Prostate gland (tissue), 2 donors: ENCODE measurements at regions not wholly inside any gene's neighbourhood (a gene's known extent, or its start where the extent isn't known, plus 50 kb on each side); places are given as distances from the start of the nearest gene placed in this dataset.
A peak's percentile ranks its signal among the peaks of the same experiment; 100 is the strongest.

ENCODE experiments used
- DNase-seq: peaks from one replicate; pipeline ENCODE4 v3.0.0-alpha.2; 2019; ENCODE audit warnings: low spot score
- H3K27ac ChIP-seq, 2 donors: fragments of 200-600 bp; sonication (generic); 2 replicates each; pipeline ENCODE4 v1.5.1; 2017 to 2019
- H3K27me3 ChIP-seq: fragments of 200-600 bp; sonication (generic); replicated peaks from 2 replicates; pipeline ENCODE4 v1.5.1; 2019; ENCODE audit not compliant: insufficient read depth
- H3K36me3 ChIP-seq, 2 donors: fragments of 200-600 bp; sonication (generic); 1 replicate in 1 of 2; 2 replicates in 1 of 2; pipeline versions ENCODE4 v1.5.1 to v1.8.1; 2017 to 2019
- H3K4me1 ChIP-seq: fragments of 200-600 bp; sonication (generic); replicated peaks from 2 replicates; pipeline ENCODE4 v1.5.1; 2019
- H3K4me3 ChIP-seq, 2 donors: fragments of 200-600 bp; sonication (generic); 2 replicates each; pipeline ENCODE4 v1.5.1; 2017 to 2019
- H3K9me3 ChIP-seq: fragments of 200-600 bp; sonication (generic); 2 replicates; pipeline ENCODE4 v1.5.1; 2017
- POLR2A ChIP-seq: fragments of 450-650 bp; IDR thresholded peaks from one replicate; pipeline ENCODE4 v1.6.1; 2016; ENCODE audit warnings: antibody characterized with exemption, mild to moderate bottlenecking
- POLR2AphosphoS5 ChIP-seq: sonication (generic); formaldehyde crosslinking; IDR thresholded peaks from one replicate; pipeline ENCODE4 v1.6.1; 2017; ENCODE audit warnings: antibody characterized with exemption
- WGBS: methylation state at CpG from one replicate; pipeline ENCODE4 v1.1.5; 2018; 5-methylcytosine and 5-hydroxymethylcytosine counted together
- intact Hi-C: fragments of 100-400 bp; cut with DNase I; formaldehyde crosslinking; loops from one replicate; pipeline ENCODE4 v1.14.2; 2022
- TF ChIP-seq, protein P1 (sequence below), 4 experiments: fragments of 200-600 bp in 2 of 4; fragments of 450-650 bp in 2 of 4; sonication (generic) in 2 of 4; IDR thresholded peaks; 1 replicate in 3 of 4; 2 replicates in 1 of 4; pipeline ENCODE4 v1.5.1; 2016 to 2019; ENCODE audit warnings: antibody characterized with exemption in 4 of 4, mild to moderate bottlenecking in 2 of 4, moderate library complexity in 2 of 4

DNA sequence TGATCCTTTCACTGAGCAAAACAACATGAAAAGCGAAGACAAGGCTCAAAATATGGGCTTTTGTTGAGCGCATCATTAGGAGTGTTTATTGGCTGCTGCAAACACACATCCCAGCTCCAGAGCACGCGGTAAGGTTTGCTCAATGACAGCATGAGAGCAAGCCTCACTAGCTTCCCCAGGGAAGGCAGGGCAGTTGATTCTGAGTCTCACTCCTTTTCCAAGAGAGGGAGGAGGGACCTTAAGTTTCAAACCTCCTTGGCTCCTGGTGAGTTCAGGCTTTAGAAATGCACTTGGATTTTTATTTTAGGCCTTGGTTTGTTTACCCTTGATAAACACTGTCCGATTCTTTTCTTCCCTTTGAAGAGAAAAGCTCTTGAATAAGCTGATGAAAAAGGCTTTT, 69.1 kb upstream of the CACNA2D3 start:
- intact Hi-C loops: no loop called here
- DNase-seq: no peak
- 26% methylated on average over 5 of the region's 5 CpGs for WGBS
- H3K36me3 ChIP-seq: no peaks in the 10 kb centered on the region
- H3K9me3 ChIP-seq: no peaks in the 10 kb centered on the region
- TF ChIP-seq, protein P1, sequence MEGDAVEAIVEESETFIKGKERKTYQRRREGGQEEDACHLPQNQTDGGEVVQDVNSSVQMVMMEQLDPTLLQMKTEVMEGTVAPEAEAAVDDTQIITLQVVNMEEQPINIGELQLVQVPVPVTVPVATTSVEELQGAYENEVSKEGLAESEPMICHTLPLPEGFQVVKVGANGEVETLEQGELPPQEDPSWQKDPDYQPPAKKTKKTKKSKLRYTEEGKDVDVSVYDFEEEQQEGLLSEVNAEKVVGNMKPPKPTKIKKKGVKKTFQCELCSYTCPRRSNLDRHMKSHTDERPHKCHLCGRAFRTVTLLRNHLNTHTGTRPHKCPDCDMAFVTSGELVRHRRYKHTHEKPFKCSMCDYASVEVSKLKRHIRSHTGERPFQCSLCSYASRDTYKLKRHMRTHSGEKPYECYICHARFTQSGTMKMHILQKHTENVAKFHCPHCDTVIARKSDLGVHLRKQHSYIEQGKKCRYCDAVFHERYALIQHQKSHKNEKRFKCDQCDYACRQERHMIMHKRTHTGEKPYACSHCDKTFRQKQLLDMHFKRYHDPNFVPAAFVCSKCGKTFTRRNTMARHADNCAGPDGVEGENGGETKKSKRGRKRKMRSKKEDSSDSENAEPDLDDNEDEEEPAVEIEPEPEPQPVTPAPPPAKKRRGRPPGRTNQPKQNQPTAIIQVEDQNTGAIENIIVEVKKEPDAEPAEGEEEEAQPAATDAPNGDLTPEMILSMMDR (IDR thresholded peaks at IDR 0.05): no peak
- peak; percentile 11 for TF ChIP-seq POLR2AphosphoS5
- no peak overlapping the region for H3K4me3 ChIP-seq
- H3K4me1 ChIP-seq: no peaks in the 10 kb centered on the region
- no peak overlapping the region for H3K27ac ChIP-seq
- H3K27me3 ChIP-seq: no peaks in the 10 kb centered on the region

DNA sequence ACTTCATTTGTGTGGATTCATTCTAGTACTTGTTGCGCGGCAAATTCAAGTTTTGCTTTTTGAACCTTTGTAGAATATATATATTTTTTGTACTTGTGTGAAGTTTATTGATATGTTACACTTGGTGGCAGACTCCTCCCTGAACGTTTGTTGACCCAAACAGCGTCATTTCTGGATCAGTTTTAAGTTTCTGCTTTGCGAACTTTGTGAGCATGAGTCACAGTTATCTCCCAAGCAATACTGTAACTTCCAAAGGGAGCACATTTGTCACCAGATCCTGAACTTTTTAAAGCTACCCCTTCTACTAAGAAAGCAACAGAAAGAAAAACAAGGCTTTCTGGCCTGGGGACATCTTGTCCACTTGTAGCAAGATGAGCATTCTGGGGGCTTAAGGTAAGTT, 74.8 kb upstream of the CACNA2D3 start:
- DNase-seq: no peak
- H3K27ac ChIP-seq: no peak overlapping the region
- no peaks in the 10 kb centered on the region for H3K4me1 ChIP-seq
- no peaks in the 10 kb centered on the region for H3K9me3 ChIP-seq
- WGBS: 74% methylated on average over 5 of the region's 5 CpGs
- intact Hi-C loops: no loop called here
- no peak overlapping the region for H3K4me3 ChIP-seq
- TF ChIP-seq, protein P1 (IDR thresholded peaks at IDR 0.05): no peak
- TF ChIP-seq POLR2A: no peak
- TF ChIP-seq POLR2AphosphoS5: no peak
- no peaks in the 10 kb centered on the region for H3K36me3 ChIP-seq
- no peaks in the 10 kb centered on the region for H3K27me3 ChIP-seq

DNA sequence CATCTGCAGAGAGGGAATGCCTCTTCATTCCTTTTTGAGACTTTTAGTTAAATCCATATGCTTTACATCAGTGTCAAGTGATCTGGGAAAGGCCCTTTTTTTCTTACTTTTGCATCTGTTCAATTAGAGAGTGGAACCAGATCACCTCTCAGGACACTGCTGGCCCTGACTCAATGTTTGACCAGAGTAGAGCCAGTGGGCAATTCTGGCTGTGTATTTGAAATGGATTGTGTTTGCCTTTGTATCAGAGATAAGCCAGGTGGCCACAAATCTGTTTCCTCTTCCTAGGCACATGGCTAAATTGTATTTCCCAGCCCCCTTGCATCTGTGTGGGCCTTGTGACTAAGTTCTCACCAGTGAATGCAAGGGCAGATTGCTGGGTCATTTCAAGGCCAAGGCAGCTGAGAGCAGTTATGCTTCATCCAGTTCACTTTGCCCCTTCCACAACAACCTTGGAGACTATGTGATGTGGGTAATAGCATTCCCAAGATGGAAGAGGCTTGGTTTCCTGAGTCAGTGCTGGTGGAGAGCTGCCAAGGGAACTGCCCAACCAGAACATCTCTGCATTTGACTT, 75.6 kb upstream of the CACNA2D3 start:
- intact Hi-C loops: no loop called here
- no peak for DNase-seq

DNA sequence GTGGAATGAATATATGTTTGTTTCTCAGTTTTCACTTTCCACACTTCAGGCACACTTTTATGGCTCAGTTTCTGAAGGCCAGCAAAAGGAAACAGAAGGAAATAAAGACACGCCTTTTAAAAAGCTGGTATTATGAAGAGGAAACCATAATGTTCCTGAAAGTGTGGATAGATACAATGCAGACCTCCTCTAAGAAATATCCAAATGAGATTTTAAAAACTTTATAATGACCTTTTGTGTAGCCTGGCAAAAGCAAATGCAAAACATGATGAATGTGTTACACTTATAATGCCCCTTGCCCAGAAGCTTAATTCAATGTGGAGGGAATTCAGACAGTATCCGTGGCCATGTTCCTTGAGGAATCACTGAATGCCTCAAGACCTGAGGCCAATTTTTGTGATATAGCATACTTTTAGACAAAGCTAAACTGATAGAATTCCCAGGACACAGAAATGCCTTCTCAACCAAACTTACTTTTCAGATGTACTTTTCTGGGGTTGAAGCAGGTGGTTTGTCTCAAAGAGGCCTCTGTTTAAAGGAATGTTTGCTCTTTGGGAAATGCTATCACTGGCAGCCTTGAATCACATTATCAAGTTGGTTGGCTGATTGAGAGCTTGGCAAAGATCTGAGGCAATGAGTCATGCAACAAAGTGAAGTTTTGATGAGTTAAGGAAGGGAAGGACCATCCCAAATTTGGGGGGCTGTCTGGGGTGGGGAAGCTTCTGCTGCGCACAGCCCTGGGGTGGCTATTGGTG, 77.1 kb upstream of the CACNA2D3 start:
- Histone ChIP-seq H3K27ac (no peak overlapping the region), H3K4me1 (no peaks in the 10 kb centered on the region), H3K9me3 (no peaks in the 10 kb centered on the region), H3K4me3 (no peak overlapping the region), H3K36me3 (no peaks in the 10 kb centered on the region), H3K27me3 (no peaks in the 10 kb centered on the region)
- TF ChIP-seq POLR2AphosphoS5: no peak
- TF ChIP-seq POLR2A: no peak
- TF ChIP-seq, protein P1 (IDR thresholded peaks at IDR 0.05): no peak
- intact Hi-C loops: no loop called here
- WGBS: 76% methylated on average over 3 of the region's 3 CpGs
- DNase-seq: no peak

More for the DNA sequence above, 75.6 kb upstream of the CACNA2D3 start:
- no peaks in the 10 kb centered on the region for H3K9me3 ChIP-seq
- no peaks in the 10 kb centered on the region for H3K27me3 ChIP-seq
- TF ChIP-seq POLR2AphosphoS5 (no peak), POLR2A (no peak)
- TF ChIP-seq, protein P1 (IDR thresholded peaks at IDR 0.05): no peak
- no peak overlapping the region for H3K4me3 ChIP-seq
- H3K27ac ChIP-seq: no peak overlapping the region
- no peaks in the 10 kb centered on the region for H3K36me3 ChIP-seq
- no peaks in the 10 kb centered on the region for H3K4me1 ChIP-seq

DNA sequence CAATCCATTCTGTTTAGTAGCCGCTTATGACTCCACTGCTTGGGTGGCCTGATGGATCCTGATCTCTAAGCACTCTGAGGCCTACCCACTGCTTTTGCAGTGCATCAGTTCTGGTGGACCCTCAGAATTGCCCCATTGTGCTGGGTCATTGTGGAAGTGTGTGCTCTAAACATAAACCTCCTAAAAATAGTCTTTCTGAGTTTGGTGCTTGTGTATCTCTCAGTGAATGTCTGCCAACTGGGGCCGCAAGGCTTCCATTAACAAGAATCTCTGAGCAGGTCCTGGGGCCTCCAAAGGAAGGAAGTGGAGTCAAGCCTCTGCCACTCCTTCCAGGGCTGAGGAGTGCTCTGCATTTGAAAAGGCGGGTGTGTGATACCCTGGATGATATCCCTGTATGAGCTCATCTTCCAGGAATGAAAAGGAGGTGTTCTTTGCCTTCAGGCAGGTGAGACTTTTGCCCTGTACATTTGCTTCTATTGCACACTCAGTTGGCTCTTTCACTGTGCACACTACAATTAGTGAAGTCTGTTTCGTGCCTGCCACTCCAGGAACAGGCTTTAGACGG, 80.0 kb upstream of the CACNA2D3 start:
- WGBS: 82% methylated on average over 5 of the region's 5 CpGs
- Histone ChIP-seq H3K4me1 (no peaks in the 10 kb centered on the region), H3K36me3 (no peaks in the 10 kb centered on the region), H3K4me3 (no peak overlapping the region), H3K9me3 (no peaks in the 10 kb centered on the region), H3K27me3 (no peaks in the 10 kb centered on the region), H3K27ac (no peak overlapping the region)
- DNase-seq: no peak
- no peak for TF ChIP-seq POLR2A
- TF ChIP-seq, protein P1 (IDR thresholded peaks at IDR 0.05): no peak
- TF ChIP-seq POLR2AphosphoS5: no peak
- intact Hi-C loops: no loop called here
